ENCODE measurements at regions not wholly inside any gene's neighbourhood (a gene's known extent, or its start where the extent isn't known, plus 50 kb on each side); places are given as distances from the start of the nearest gene placed in this dataset.

GRCh38 chr11:91397134-91397468 lies 827.5 kb upstream of the FAT3 start:
- no peak for ATAC-seq
- Mint-ChIP-seq H3K27me3 (ENCODE audit: low read depth) (no peaks in the 10 kb centered on the region), H3K9me3 (peaks cover 12% of the 10 kb centered on the region), H3K4me1 (peaks cover 6% of the 10 kb centered on the region), H3K4me3 (no peak overlapping the region), H3K36me3 (no peaks in the 10 kb centered on the region), H3K27ac (no peak overlapping the region)
- POLR2A ChIA-PET, result no interaction called here
- TF ChIP-seq TP53 (CRISPR knock-in tag; IDR thresholded peaks at IDR 0.05) (no peak), STAT6 (CRISPR knock-in tag; conservative IDR thresholded peaks at IDR 0.05; ENCODE audit: low read depth) (no peak), SMAD3 (CRISPR knock-in tag; IDR thresholded peaks at IDR 0.05; ENCODE audit: borderline replicate concordance) (no peak), PRDM15 (CRISPR knock-in tag; IDR thresholded peaks at IDR 0.05) (no peak), AR (CRISPR knock-in tag; IDR thresholded peaks at IDR 0.05) (no peak), FOXK1 (CRISPR knock-in tag; IDR thresholded peaks at IDR 0.05) (no peak), NFE2L1 (CRISPR knock-in tag; IDR thresholded peaks at IDR 0.05) (no peak), USF1 (CRISPR knock-in tag; IDR thresholded peaks at IDR 0.05) (no peak), PRRX2 (CRISPR knock-in tag; IDR thresholded peaks at IDR 0.05) (no peak), MLX (CRISPR knock-in tag; IDR thresholded peaks at IDR 0.05) (no peak), IRF1 (CRISPR knock-in tag; IDR thresholded peaks at IDR 0.05) (no peak), NFATC4 (CRISPR knock-in tag; IDR thresholded peaks at IDR 0.05) (no peak), ZNF138 (CRISPR knock-in tag; conservative IDR thresholded peaks at IDR 0.05) (no peak), TCF7 (CRISPR knock-in tag; IDR thresholded peaks at IDR 0.05; ENCODE audit: low read depth) (no peak)
- CTCF ChIA-PET, result no interaction called here
- no peak for DNase-seq (ENCODE audit: low spot score)
